NCI-H1436 (cell line): ENCODE measurements at regions not wholly inside any gene's neighbourhood (a gene's known extent, or its start where the extent isn't known, plus 50 kb on each side); places are given as distances from the start of the nearest gene placed in this dataset.
"Not testable (repeated sequence)": the region's sequence is repeated elsewhere in the genome, so short reads cannot be mapped to it uniquely, and the experiment has no call there.

Source experiments
- DNase-seq: peaks from one replicate; lab custom pipeline; 2025; lab: John Stamatoyannopoulos, UW

DNA sequence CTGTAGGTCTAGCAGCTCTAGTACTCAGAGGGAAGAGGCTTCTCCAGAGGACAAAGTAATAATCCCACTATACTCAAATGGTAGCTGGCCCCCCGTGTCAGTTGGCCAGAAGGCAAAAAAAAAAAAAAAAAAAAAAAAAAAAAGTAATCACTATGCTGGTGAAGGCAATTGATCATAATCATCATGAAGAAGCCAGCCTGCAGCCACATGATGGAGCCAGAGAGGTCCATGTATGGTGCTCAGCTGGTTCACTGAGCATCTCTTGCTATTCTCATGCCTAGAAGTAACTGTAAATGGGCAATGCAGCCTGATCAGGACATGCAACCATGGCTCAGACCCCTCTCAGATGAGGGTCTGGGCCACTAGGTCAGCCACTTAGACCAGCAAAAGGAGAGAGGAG lies 378.8 kb downstream of the MED13L start:
- no peak for DNase-seq

DNA sequence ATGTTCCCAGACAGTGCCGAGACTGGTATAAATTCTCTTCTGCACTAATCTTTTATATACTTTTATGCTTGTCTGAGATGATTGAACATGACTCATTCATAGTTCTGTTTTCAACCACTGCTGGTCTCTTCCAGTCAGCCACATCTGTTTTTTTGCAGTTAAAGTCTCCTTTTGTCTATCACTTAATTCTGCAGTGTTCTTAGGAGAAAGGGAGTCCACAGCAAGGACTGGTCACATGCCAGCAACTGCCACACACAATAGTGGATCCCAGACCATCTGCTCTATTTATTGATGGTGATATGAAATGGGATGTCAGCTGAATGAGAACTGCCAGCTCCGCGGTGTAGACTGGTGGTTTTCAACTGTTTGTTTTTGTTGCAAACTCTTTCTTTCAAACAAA lies 379.8 kb downstream of the MED13L start:
- DNase-seq, result no peak

DNA sequence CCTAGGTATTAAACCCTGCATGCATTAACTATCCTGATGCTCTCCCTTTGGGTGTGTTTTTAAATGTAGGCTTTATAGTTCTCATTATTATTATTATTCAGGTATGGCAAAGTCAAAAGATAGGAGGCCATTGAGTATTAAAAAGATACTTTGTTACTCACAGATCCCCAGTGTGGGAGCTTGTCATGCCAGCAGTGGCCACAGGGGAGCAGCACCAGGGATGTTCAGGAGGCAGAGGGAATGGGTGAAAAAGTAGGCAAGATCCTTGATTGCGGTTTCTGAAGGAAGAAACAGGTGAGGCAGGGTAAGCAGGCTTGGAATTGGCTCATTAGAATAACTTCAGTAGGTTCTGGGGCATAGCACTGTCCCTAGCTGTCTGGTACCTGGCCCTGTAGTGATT lies 382.2 kb downstream of the MED13L start:
- no peak for DNase-seq

DNA sequence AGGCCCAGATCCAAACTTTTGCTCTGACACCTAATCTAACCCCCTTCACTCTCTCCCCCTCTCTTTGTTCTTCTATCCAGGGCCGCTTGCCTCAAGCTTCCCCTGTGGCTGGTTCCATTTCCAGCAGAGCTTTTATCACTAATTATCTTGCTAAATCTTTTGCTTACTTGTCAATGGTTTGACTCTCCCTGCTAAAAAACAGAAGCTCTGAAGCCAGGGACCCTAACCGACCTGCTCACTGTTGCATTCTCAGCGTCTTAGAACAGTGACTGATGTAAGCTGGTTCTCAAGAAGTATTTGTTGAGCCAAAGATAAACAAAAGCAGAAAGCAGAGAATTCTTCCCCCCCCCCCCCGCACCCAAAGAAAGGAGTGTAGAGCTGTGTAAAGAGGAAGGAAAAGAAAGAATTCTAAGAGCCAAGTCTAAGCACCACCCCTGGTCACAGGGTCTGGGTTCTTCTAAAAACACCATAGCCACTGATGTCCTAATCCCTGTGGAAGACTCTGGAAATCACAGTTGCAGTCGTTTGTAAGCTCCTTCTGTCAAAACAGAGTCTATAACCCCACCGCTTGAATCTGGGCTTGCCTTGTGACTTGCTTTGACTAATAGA lies 385.8 kb downstream of the MED13L start:
- no peak for DNase-seq

DNA sequence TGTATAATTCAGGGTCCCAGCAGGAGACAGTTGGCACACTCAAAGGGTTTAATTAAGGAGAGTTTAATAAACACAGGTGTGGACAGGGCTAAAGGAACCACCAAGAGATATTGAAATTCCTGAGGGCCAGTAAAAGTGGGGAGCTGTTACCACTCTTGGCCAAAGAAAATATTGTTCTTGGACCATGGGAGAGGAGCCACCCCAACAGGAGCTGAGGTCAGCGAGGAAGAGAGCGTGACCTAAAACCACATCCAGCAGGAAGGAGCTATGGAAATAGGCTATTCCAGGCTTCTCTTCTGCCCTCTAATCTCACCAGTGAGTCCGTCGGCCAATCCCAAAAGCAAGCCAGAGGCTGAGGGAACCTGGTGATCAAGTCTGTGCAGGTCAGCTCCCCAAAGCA lies 390.8 kb downstream of the MED13L start:
- DNase-seq, result no peak

DNA sequence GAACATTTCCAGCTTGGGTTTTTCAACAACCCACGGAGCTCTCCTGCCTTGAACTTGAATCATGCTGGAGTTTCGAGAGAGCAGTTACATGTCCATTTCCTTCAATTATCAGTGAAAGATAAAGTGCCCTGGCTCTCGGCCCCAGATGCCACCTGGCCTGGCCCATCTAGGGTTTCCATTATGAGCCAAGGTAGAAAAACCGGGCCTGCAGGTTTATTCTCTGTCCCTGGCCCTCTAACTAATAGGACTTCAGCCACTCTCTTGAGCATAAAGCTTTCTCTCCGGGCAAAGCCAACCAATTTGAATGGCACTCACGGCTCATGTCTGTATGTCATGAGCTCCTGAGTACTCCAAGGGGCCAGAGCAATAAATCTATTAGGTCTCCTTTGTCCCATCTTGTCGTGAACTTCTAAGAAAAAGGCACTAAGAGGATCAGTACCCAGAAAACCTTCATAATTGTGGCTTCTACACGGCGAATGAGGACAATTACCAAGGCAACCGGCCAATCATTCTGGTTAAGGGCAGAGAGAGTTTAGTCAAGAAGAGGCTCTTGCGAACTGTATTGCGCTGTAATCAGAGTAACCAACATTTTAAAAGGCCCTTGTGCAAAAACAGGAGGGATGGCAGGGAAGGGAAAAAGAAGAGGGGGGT lies 392.3 kb downstream of the MED13L start:
- peak; percentile 30 for DNase-seq

DNA sequence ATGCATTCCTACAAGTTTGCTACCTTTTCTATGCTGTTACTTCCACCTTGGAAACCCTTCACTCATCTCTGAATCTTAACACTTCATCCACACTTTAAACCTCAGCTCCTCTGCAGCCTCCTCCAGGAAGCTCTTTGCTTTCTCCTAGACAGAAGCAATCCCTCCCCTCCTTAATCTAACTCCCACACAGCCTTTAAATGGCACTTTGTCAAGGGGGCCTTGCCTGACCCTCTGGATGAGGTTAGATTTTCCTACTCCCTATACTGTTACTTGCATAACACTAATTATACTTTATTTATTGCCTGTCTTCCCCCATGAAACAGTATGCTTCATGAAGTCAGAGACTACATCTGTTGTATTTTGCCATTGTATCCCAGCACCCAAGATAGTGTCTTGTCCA lies 394.6 kb downstream of the MED13L start:
- DNase-seq, result no peak

DNA sequence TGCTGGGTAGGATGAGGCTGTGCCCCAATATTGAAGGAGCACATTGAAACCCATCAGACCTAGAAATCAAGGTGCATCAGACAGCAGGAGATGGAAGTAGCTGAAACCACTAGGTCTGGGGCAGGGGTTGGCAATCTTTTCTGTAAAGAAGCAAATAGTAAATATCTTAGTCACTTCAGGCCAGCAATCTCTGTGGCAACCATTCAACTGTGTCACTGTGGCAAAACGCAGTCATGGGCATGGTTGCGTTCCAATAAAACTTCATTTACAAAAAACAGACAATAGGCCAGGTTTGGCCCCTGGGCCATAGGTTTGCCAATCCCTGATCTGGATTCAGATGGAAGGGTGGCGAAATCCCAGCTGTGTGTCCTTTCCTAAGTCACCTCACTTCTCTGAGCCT lies 397.3 kb downstream of the MED13L start:
- no peak for DNase-seq

DNA sequence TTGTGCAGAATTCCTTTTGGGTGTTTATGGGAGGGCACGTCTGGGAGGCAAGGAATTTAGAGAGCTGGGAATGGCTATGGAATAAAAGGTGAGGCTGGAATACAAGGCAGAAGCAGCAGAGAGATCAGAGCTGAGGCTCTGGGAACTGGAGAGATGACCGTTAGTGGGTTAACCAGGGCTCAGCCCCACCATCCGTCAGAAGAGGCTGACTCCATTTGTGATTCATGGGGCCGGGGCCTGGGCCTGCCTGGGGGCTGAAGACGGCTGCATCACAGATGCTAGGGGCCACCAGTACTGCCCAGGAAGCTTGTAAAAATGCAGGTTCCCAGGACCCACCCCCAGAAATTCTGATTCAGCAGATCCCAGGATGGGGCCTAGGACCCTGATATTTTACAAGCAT lies 398.1 kb downstream of the MED13L start:
- no peak for DNase-seq

DNA sequence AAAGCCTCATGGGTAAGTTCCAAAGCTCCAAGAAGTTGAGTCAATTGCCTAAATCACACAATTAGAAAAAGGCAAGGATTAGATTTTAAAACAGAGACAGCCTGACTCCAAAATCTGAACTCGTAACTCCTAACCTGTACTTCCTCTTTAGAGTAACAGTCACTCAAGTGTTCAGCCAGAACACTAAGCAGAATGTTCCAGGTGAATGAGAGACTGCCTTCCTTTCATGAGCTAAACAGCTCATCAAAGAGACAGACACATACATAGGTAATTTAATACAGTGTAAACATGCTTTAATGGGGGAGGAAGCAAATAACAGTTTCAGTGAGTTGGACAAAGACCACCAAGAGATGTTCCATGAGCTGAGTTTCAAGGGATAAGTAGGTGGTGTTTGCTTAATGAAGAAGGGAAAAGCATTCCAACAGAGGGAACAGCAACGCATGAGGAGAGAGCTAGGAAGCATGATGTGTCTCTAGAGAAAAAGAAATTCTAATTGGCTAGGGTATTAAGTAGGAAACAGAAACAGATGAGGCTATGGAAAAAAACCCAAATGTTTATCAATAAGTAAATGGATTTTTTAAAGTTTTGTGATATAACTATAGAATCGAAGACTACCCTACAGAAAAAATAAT lies 403.9 kb downstream of the MED13L start:
- DNase-seq, result no peak

DNA sequence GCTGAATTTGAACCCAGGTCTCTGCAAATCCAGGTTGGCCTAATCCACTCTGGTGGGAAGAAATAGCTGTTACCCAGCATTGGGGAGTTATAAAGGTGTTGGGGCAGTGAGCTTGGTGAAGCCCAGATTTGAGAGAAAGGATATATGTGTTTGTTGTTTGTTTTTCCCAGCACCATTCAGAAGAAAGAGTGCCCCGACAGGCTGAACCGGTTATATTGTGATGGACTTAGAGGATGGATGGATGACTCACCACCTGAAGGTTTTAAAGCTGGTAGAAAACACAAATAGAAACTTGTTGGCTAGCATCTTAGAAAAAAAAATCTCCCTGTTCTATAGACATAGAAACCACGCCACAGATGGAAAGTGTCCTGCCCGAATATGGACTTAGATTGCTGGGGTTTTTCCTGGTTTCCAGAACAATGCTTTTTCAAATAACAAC lies 404.6 kb downstream of the MED13L start:
- no peak for DNase-seq

DNA sequence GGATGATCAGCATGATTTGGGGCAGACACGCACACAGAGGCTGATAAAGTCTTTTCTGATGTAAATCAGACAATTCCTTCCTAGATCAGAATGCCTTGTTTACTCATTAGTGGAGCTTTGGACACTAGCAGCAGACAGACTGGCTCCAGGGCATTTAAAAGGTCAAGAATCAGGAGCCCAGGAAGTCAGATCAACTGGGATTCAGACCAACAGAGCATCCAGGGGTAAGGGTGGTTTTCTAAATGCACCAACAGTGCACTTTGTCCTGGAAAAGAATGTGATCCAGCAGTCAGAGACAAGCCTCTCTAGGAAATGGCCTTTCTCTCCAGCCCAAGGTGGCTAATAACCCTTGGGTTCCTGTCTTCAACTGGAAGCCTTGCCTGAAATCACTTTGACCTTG lies 405.3 kb downstream of the MED13L start:
- DNase-seq, result no peak

DNA sequence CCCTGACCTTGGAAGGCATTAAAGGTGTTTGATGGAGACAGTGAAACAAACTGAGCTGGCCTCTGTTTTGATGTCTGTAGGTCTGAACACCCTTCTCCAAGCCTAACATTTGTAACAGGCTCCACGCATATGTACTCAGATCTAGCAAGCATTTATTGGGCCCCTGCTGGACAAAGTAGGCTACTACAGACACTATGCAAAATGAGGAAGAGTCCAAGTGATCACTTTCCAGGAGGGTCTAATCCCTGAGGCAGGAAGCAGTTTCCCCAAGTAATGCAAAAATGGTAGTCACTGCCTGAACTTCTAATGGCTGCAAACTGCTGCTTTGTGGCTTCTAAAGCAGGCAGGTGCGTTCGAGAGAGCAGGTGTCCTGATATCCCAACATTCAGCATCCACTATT lies 405.8 kb downstream of the MED13L start:
- DNase-seq, result no peak

DNA sequence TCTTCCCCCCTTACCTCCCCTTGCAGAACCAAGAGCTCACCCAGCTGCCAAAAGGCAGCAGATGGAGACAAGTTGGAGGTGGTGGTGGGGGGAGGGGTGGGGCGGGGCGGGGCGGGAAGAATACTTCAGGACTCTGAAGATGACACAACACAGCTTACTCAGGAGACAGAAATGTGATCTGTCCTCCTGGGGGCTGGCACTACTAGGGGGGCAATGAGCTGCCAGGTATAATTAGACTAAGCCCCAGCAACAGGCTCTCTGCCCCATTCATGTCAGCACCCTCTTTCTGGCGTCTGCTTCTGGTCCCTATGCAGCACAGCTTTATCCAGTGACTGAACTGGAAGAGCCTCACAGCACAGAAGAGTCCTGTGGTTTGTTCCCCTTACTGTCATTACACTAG lies 407.0 kb downstream of the MED13L start:
- DNase-seq, result no peak

DNA sequence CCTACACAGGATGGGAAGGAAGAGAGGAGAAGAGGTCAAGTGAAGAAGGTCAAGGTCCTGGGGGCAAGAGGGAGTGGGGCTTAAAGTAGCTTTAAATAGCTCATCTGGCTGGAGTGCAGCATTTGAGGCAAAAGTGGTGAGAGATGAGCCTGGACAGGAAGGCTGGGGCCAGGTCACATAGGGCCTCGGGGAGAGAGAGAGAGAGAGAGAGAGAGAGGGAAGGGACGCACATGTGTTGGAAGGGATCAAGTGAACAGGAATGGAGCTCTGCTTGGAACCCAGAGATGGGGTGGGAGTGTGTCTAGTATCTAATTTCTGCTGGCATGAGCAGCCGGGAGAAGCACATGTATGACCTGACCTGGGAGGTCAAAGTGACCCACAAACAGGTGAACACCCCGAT lies 407.5 kb downstream of the MED13L start:
- DNase-seq, result no peak

DNA sequence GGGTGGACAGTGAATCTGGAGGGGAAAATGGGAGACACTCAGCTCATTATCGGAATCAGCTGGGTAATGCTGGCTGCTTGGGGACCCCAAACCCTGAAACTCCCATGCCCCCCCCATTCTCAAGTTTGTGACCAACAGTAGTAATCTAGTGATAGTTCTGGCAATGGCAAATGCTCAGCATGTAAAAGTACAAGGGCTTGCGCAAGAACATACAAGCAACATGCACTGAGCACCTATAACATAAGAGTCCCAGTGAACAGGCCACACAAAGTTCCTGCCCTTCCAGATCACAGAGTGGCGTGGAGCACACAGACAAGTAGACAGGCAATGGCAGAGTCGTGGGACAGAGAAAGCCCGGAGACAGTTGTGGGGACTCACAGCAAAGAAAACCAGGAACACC lies 407.9 kb downstream of the MED13L start:
- DNase-seq, result no peak

DNA sequence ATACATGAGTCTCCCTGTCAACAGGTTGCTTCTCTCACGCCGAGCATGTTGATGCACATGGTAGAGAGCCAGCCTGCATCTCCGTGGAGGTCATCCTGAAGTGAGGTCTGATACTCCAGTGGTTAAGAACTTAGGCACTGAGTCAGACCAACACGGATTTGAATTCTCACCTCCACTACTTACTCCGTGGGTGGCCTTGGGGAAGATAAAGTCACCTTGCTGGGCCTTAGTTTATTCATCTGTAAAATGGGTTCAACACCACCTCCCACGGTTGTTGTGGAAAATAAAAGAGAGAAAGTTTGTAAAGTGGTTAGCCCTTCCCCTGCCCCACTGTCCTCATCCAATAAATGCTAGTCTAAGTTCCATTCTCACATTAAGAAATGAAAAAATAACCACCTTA lies 408.9 kb downstream of the MED13L start:
- DNase-seq, result no peak

DNA sequence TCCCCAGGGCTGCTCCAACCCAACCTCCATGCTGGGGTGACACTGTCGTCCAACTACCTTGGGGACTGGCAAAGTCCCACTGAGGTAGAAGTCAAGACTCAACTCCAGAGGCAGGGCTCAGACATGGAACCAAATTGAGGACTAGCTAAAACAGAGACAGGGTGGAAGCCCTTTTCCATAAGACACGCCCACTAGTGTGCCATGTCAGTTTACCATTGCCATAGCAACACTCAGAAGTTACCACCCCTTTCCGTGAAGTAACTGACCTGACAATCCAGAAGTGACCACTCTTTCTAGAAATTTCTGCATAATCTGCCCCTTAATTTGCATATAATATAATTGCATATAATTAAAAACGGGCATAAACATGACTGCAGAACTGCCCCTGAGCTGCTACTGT lies 409.6 kb downstream of the MED13L start:
- DNase-seq, result no peak

DNA sequence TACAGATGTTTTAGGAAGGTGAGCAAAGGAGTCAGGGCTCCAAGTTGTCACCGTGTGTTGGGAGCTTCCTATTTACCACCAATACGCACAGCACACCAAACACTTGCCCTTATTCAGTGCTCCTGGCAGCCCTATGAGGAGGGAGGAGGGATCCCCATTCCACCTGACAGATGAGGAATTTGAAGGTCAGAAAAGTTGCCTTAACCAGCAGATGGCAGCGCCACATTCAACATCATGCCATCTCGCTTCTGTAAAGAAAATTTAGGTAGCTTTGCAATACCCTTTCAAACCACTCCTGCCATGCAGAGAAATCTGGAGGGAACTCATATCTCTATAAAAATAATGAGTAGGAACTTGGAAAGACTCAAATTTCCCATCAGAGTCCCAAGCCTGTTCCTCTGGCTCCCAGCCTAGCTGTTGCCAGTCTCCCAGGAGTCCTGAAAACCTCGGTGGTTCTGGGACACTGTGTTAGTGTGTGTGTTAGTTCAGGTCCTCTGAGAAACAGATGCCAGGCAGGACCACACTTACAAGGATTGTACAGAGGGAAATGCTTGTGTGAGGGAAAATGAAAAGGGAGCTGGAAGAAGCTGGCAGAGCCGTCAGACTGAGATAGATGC lies 410.5 kb downstream of the MED13L start:
- DNase-seq, result no peak

DNA sequence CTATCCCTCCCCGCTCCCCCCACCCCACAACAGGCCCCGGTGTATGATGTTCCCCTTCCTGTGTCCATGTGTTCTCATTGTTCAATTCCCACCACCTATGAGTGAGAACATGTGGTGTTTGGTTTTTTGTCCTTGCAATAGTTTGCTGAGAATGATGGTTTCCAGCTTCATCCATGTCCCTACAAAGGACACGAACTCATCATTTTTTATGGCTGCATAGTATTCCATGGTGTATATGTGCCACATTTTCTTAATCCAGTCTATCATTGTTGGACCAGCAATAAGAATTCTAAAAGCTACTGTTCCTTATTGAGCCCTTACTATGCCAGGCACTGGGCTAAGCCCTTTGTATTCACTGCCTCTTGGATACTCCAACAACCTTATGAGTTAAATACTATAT lies 411.2 kb downstream of the MED13L start:
- not testable (repeated sequence) for DNase-seq

DNA sequence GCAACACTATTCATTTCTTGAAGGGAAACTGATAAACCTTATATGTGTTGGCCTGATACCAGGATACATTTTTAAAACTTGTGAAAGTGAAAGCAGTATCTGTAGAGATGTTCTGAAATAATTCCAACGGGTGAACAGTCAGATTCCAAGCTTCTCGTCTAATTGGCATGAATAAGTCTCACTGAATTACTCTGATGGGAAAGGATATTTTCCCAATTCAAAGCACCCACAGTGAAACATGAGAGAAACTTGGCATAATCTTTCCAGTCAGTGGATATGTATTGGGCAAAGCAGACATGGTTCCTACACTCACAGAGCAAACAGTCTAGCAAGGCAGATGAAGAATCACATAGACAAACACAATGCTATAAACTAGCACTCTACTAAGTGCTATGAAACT lies 413.1 kb downstream of the MED13L start:
- DNase-seq, result no peak

DNA sequence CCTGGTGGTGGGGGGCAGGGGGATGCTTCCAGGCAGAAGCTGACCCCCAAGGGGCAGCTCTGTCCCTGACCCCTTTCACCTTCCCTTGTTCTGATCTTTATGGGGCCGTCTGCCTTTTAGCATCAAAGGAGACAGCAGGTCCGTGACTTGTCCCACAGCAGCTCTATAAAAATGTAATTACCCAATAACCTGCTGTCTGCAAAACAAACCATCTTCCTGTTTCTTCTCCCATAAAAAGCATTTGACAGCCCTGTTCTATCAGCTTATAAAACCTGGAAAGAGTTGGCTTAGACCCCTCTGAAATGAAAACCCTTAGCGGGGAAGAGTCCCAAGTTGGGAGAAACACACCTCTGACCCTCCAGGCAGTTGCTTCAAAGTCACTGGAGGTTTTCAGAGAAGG lies 416.9 kb downstream of the MED13L start:
- DNase-seq, result no peak

DNA sequence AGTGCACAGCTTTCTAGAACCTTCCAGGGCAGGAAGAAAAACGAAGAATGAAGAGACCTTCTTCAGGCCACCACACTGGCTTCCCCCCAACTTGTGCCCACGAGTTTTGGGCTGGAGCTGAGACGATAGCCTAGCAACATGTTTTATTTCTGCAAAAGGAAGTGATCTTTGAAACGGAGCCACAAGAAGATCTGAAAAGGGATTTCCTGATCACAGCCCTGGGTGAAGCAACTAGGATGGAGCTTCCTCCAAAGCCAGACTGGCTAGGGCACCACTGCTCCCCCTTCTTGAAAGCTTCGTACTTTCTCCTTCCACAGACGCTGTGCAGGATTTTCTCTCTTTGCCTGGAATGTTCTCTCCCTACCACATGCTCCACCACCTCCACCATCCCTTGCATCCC lies 418.3 kb downstream of the MED13L start:
- no peak for DNase-seq
